ENCODE measurements at regions not wholly inside any gene's neighbourhood (a gene's known extent, or its start where the extent isn't known, plus 50 kb on each side); places are given as distances from the start of the nearest gene placed in this dataset.

DNA sequence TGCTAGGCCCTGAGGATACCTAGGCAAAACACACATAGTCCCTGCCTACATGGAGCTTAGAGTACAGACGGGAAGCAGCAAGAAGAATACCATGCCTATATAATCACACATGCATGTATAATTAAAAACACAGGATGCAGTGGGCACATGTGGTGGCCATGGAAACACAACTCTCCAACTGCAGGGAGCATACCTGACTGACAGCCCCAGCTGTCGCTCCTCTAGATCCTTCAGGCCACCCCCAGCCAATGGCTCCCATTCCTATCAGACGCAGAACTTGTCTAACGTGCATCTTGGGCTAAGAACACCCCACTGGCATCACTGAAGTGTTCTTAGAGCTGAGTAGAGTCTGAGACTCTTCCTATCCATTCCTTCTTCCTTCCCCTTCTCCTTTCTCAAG lies 125.5 kb upstream of the FRMD4B start:
- no peak overlapping the region for H3K27ac ChIP-seq
- no peak for TF ChIP-seq ZFX (IDR thresholded peaks at IDR 0.05)
- TF ChIP-seq, protein P1, sequence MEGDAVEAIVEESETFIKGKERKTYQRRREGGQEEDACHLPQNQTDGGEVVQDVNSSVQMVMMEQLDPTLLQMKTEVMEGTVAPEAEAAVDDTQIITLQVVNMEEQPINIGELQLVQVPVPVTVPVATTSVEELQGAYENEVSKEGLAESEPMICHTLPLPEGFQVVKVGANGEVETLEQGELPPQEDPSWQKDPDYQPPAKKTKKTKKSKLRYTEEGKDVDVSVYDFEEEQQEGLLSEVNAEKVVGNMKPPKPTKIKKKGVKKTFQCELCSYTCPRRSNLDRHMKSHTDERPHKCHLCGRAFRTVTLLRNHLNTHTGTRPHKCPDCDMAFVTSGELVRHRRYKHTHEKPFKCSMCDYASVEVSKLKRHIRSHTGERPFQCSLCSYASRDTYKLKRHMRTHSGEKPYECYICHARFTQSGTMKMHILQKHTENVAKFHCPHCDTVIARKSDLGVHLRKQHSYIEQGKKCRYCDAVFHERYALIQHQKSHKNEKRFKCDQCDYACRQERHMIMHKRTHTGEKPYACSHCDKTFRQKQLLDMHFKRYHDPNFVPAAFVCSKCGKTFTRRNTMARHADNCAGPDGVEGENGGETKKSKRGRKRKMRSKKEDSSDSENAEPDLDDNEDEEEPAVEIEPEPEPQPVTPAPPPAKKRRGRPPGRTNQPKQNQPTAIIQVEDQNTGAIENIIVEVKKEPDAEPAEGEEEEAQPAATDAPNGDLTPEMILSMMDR (conservative IDR thresholded peaks at IDR 0.05): no peak

DNA sequence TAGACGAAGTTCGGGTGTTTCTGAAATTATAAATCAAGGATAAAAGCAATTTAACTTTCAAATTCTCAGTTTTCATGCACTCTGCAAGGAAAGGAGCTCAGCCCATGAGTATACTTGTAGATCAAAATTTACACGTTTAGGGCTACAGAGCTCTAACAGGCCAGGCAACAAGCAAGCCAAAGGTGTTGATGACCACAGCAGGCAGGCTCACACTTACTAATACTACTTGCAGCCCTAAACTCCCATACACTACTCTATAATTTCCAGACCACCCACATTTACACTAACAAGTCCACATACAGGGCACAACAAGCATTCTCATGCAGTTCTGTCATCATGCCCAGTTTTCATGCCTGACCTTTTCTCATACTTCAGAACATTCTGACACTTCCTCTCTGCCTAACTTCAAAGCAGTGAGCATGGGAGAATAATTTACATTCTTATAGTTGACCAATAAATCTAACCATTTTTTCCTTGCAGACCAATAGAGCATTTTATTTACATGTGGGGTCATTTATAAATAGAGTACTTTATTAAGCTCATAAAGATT lies 124.7 kb upstream of the FRMD4B start:
- TF ChIP-seq, protein P1 (conservative IDR thresholded peaks at IDR 0.05): no peak
- TF ChIP-seq ZFX (IDR thresholded peaks at IDR 0.05): no peak
- H3K27ac ChIP-seq: no peak overlapping the region

DNA sequence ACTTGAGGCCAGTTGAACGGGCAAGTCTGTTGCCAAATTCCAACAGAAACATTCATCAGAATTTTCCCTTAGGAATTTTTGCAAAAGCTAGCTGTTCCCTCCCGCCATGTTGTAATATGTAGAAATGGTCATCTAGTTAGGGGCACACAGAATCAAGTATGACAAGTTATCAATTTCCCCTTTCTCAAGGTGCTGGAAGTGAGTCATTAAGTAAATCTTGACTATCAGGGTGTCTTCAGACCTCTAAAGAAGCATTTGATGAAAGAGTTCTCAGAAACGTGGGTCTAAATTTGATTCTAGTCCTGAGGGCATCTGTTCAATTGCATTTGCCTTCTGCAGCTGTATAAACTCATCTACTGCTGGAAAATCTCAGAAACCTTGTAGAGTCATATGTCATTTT lies 123.4 kb upstream of the FRMD4B start:
- TF ChIP-seq ZFX (IDR thresholded peaks at IDR 0.05): no peak
- TF ChIP-seq, protein P1 (conservative IDR thresholded peaks at IDR 0.05): no peak
- no peak overlapping the region for H3K27ac ChIP-seq

DNA sequence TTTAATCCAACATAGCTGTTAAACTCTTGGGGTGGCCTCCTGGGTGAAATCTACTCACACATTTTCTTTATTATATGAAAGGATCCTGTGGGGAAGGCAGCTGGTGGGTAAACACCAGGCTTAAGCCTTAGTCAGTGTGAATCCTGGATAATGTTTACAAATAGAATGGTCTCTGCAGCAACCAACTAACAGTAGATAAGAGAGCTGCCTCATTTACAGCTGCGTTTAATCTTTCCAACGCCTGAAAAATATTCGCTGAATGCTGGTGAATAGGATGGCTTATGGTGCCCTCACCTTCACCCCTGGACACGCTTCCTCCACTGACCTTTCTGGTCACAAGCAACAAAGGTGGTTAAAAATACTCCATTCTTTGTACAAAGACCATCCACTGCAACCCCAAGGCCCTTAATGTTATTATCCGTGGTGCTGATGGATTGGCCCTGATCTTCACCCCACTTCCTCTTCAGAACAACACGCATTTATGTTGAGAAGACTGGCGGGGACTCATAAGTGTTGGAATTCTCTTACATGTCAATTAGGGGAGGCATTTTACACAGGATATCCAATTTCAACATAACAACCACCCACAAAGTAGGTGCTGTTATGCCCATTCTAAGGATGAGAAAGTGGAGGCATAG lies 120.0 kb upstream of the FRMD4B start:
- no peak overlapping the region for H3K27ac ChIP-seq
- TF ChIP-seq ZFX (IDR thresholded peaks at IDR 0.05): no peak
- TF ChIP-seq, protein P1 (conservative IDR thresholded peaks at IDR 0.05): no peak

DNA sequence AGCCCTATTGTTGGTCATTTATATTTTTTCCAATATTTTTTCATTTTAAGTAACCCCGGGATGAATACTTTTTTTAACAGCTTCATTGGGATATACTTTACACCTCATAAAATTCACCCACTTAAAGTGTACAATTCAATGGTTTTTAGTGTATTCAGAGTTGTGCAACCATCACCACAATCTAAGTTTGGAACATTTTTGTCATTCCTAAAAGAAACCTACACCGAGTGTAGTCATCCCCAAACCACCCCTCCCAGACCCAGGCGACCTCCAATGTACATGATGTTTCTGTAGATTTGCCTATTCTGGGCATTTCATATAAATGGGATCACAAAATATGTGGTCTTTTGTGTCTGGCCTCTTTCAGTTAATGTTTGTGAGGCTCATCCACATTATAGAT lies 118.3 kb upstream of the FRMD4B start:
- H3K27ac ChIP-seq: no peak overlapping the region
- no peak for TF ChIP-seq ZFX (IDR thresholded peaks at IDR 0.05)
- TF ChIP-seq, protein P1 (conservative IDR thresholded peaks at IDR 0.05): no peak

DNA sequence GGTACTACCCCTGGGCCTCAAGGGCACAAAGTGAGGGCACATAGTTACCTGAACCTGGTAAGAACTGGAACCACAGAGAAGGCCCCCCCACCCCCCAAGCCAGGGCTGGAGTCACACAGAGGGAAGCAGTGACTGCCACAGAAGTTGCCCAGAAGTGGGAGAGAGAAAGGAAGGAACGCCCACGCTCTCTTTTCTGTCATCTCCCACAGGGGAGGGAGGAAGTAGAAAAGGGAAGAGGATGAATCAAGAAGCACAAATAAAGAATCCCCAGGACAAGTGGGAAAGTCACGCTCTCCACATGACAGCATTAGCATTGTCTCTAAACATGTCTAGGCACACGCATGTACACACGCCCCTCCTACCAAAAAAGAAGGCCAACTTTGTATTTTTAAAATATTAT lies 114.7 kb upstream of the FRMD4B start:
- H3K27ac ChIP-seq: no peak overlapping the region
- TF ChIP-seq ZFX (IDR thresholded peaks at IDR 0.05): no peak
- TF ChIP-seq, protein P1 (conservative IDR thresholded peaks at IDR 0.05): no peak

DNA sequence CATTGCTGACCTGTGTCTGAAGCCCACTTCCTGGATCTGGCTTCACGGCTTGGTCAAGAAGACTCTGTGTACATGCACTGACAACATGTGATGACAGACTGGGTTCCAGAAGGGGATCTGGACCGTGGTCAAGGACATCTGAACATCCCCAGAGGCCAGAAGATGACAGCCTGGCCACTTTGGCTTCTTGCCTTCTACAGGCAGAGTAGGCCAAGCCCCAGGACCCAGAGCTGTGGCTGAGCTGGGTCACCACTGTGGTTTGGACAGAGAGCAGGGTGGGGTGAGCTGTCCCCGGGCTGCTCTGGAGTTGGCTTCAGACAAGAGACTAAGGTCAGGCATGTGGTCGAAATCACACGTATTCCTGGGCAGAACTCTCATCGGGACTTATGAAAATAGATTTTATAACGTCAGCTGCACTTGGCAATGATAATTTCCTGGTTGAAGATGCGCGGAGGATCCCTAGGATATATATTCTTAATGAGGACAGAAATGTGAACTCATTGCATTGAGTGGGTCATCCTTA lies 114.1 kb upstream of the FRMD4B start:
- TF ChIP-seq, protein P1 (conservative IDR thresholded peaks at IDR 0.05): no peak
- no peak for TF ChIP-seq ZFX (IDR thresholded peaks at IDR 0.05)
- no peak overlapping the region for H3K27ac ChIP-seq

Data from C4-2B (cell line).